Astrocyte (in vitro differentiated cells and primary cell): ENCODE measurements at regions not wholly inside any gene's neighbourhood (a gene's known extent, or its start where the extent isn't known, plus 50 kb on each side); places are given as distances from the start of the nearest gene placed in this dataset.

Experiments
- DNase-seq: peaks from one replicate; pipeline ENCODE4 v3.0.0-alpha.2; 2010; ENCODE audit warnings: low read depth
- FAIRE-seq: peaks from 2 replicates; lab custom pipeline; 2011; peaks lifted over from hg19 to GRCh38; lab: Jason Lieb, UNC
- H2AFZ ChIP-seq: 2 replicates; pipeline ENCODE4 v1.6.0; 2012; ENCODE audit warnings: low read depth, low read length, inconsistent platforms
- H3K27ac ChIP-seq: 2 replicates; pipeline ENCODE4 v1.5.1; 2011; ENCODE audit warnings: low read depth, low read length, inconsistent platforms
- H3K27me3 ChIP-seq: 2 replicates; pipeline ENCODE4 v1.6.0; 2011; ENCODE audit warnings: low read length, inconsistent platforms; ENCODE audit not compliant: insufficient read depth
- H3K36me3 ChIP-seq: 2 replicates; pipeline ENCODE4 v1.5.1; 2011; ENCODE audit warnings: low read length, inconsistent platforms; ENCODE audit not compliant: insufficient read depth
- H3K4me1 ChIP-seq: 2 replicates; pipeline ENCODE4 v1.5.1; 2011; ENCODE audit warnings: low read length, inconsistent platforms; ENCODE audit not compliant: insufficient read depth
- H3K4me2 ChIP-seq: 2 replicates; pipeline ENCODE4 v1.6.0; 2012; ENCODE audit warnings: low read length, inconsistent platforms
- H3K4me3 ChIP-seq: 2 replicates; pipeline ENCODE4 v1.5.1; 2011; ENCODE audit warnings: low read depth, mild to moderate bottlenecking, low read length, inconsistent platforms; ENCODE audit not compliant: insufficient read depth
- H3K79me2 ChIP-seq: 2 replicates; pipeline ENCODE4 v1.6.0; 2012; ENCODE audit warnings: mild to moderate bottlenecking, low read length, inconsistent platforms; ENCODE audit not compliant: insufficient read depth
- H3K9ac ChIP-seq: 2 replicates; pipeline ENCODE4 v1.6.0; 2012; ENCODE audit warnings: mild to moderate bottlenecking, low read length, inconsistent platforms
- H3K9me3 ChIP-seq: 2 replicates; pipeline ENCODE4 v1.5.1; 2012; ENCODE audit warnings: low read depth, mild to moderate bottlenecking, low read length, inconsistent platforms; ENCODE audit not compliant: insufficient read depth
- H4K20me1 ChIP-seq: 2 replicates; pipeline ENCODE4 v1.6.0; 2012; ENCODE audit warnings: low read length, inconsistent platforms; ENCODE audit not compliant: insufficient read depth
- H3K27ac Mint-ChIP-seq: one replicate; pipeline ENCODE4 v1.8.0; 2021; ENCODE audit warnings: mild to moderate bottlenecking, mixed read lengths; ENCODE audit not compliant: unreplicated experiment
- H3K27me3 Mint-ChIP-seq: one replicate; pipeline ENCODE4 v1.8.0; 2021; ENCODE audit warnings: low read depth, mixed read lengths; ENCODE audit not compliant: unreplicated experiment
- H3K36me3 Mint-ChIP-seq: one replicate; pipeline ENCODE4 v1.8.0; 2021; ENCODE audit warnings: low read depth, mixed read lengths; ENCODE audit not compliant: unreplicated experiment
- H3K4me1 Mint-ChIP-seq: one replicate; pipeline ENCODE4 v1.8.0; 2021; ENCODE audit warnings: low read depth, mixed read lengths; ENCODE audit not compliant: unreplicated experiment
- H3K4me3 Mint-ChIP-seq: one replicate; pipeline ENCODE4 v1.8.0; 2021; ENCODE audit warnings: mild to moderate bottlenecking, moderate library complexity, mixed read lengths; ENCODE audit not compliant: unreplicated experiment
- H3K9me3 Mint-ChIP-seq: one replicate; pipeline ENCODE4 v1.8.0; 2021; ENCODE audit warnings: mild to moderate bottlenecking, mixed read lengths; ENCODE audit not compliant: unreplicated experiment
- CTCF ChIP-seq: IDR thresholded peaks from 2 replicates; pipeline ENCODE4 v1.5.1; 2011; ENCODE audit warnings: low read depth, mild to moderate bottlenecking, inconsistent platforms, low read length, moderate library complexity; ENCODE audit not compliant: insufficient read depth
- EZH2 ChIP-seq: IDR thresholded peaks from 2 replicates; pipeline ENCODE4 v1.6.1; 2012; ENCODE audit warnings: mild to moderate bottlenecking, low read length, inconsistent platforms; ENCODE audit not compliant: insufficient read depth

- H3K27ac Mint-ChIP-seq = no peak overlapping the region
- no peak overlapping the region for H3K4me3 ChIP-seq
- no peak for TF ChIP-seq CTCF
- TF ChIP-seq EZH2 = no peak
- H3K36me3 ChIP-seq = no peaks in the 10 kb centered on the region
- H3K4me1 ChIP-seq = no peaks in the 10 kb centered on the region
- no peaks in the 10 kb centered on the region for H3K9me3 ChIP-seq
- H2AFZ ChIP-seq = no peak overlapping the region
- no peaks in the 10 kb centered on the region for H3K27me3 Mint-ChIP-seq
- no peaks in the 10 kb centered on the region for H3K79me2 ChIP-seq
- DNase-seq (no peak), FAIRE-seq (no peak)
- H4K20me1 ChIP-seq = no peaks in the 10 kb centered on the region
- H3K9ac ChIP-seq = no peak overlapping the region
- H3K36me3 Mint-ChIP-seq = no peaks in the 10 kb centered on the region
- no peaks in the 10 kb centered on the region for H3K27me3 ChIP-seq
- no peaks in the 10 kb centered on the region for H3K9me3 Mint-ChIP-seq
- H3K27ac ChIP-seq = no peak overlapping the region
- H3K4me2 ChIP-seq = no peak overlapping the region
- no peak overlapping the region for H3K4me3 Mint-ChIP-seq
- H3K4me1 Mint-ChIP-seq = no peaks in the 10 kb centered on the region
Observed at GRCh38 chr5:165705960-165706359, 2200.5 kb downstream of the MAT2B start.

GRCh38 chr5:165712011-165712410, 2206.6 kb downstream of the MAT2B start:
- no peak for DNase-seq
- Histone ChIP-seq H2AFZ (no peak overlapping the region), H3K9ac (no peak overlapping the region), H3K36me3 (no peaks in the 10 kb centered on the region), H4K20me1 (no peaks in the 10 kb centered on the region), H3K4me3 (no peak overlapping the region), H3K4me1 (no peaks in the 10 kb centered on the region), H3K79me2 (no peaks in the 10 kb centered on the region), H3K27me3 (no peaks in the 10 kb centered on the region), H3K27ac (no peak overlapping the region), H3K4me2 (no peak overlapping the region), H3K9me3 (no peaks in the 10 kb centered on the region)
- H3K4me1 Mint-ChIP-seq = peaks cover 5% of the 10 kb centered on the region
- no peak overlapping the region for H3K4me3 Mint-ChIP-seq
- no peak overlapping the region for H3K27ac Mint-ChIP-seq
- H3K9me3 Mint-ChIP-seq = no peaks in the 10 kb centered on the region
- FAIRE-seq = no peak
- H3K36me3 Mint-ChIP-seq = no peaks in the 10 kb centered on the region
- TF ChIP-seq EZH2 (no peak), CTCF (no peak)
- peaks cover 1% of the 10 kb centered on the region for H3K27me3 Mint-ChIP-seq

- Histone ChIP-seq H3K4me3 (no peak overlapping the region), H2AFZ (no peak overlapping the region), H3K27me3 (no peaks in the 10 kb centered on the region), H3K36me3 (no peaks in the 10 kb centered on the region), H3K4me1 (no peaks in the 10 kb centered on the region), H3K4me2 (no peak overlapping the region), H3K9ac (no peak overlapping the region), H3K9me3 (no peaks in the 10 kb centered on the region), H4K20me1 (no peaks in the 10 kb centered on the region), H3K79me2 (no peaks in the 10 kb centered on the region), H3K27ac (no peak overlapping the region)
- DNase-seq (no peak), FAIRE-seq (no peak)
- TF ChIP-seq EZH2 (no peak), CTCF (no peak)
- Mint-ChIP-seq H3K27ac (peak overlapping the region; percentile 53), H3K4me3 (no peak overlapping the region), H3K9me3 (no peaks in the 10 kb centered on the region), H3K36me3 (no peaks in the 10 kb centered on the region), H3K27me3 (peaks cover 1% of the 10 kb centered on the region), H3K4me1 (peaks cover 5% of the 10 kb centered on the region)
Observed at GRCh38 chr5:165714598-165714997, 2209.2 kb downstream of the MAT2B start.
